Type B pancreatic cell (in vitro differentiated cells): ENCODE measurements at regions not wholly inside any gene's neighbourhood (a gene's known extent, or its start where the extent isn't known, plus 50 kb on each side); places are given as distances from the start of the nearest gene placed in this dataset.
"Not testable (repeated sequence)": the region's sequence is repeated elsewhere in the genome, so short reads cannot be mapped to it uniquely, and the experiment has no call there.

Experiments used
- DNase-seq: peaks from one replicate; pipeline ENCODE4 v3.0.0; 2021; ENCODE audit warnings: mixed read lengths; ENCODE audit not compliant: unreplicated experiment; ENCODE audit errors: extremely low spot score
- H3K27ac Mint-ChIP-seq: 2 replicates; pipeline ENCODE4 v1.8.0; 2021; ENCODE audit warnings: mild to moderate bottlenecking, mixed read lengths
- H3K27me3 Mint-ChIP-seq: 2 replicates; pipeline ENCODE4 v1.8.0; 2021; ENCODE audit warnings: mixed read lengths
- H3K36me3 Mint-ChIP-seq: 2 replicates; pipeline ENCODE4 v1.8.0; 2021; ENCODE audit warnings: mixed read lengths
- H3K4me1 Mint-ChIP-seq: one replicate; pipeline ENCODE4 v1.8.0; 2021; ENCODE audit warnings: mixed read lengths; ENCODE audit not compliant: unreplicated experiment
- H3K4me3 Mint-ChIP-seq: 2 replicates; pipeline ENCODE4 v1.8.0; 2021; ENCODE audit warnings: mild to moderate bottlenecking, mixed read lengths
- H3K9me3 Mint-ChIP-seq: 2 replicates; pipeline ENCODE4 v1.8.0; 2021; ENCODE audit warnings: mixed read lengths
- CTCF ChIP-seq: fragments of 200-600 bp; sonication (generic); conservative IDR thresholded peaks from 2 replicates; pipeline ENCODE4 v1.5.0; 2021; ENCODE audit warnings: antibody characterized with exemption, mild to moderate bottlenecking

GRCh38 chr6:12355354-12355753 lies 65.2 kb downstream of the EDN1 start:
- H3K27ac Mint-ChIP-seq: no peak overlapping the region

GRCh38 chr6:12356431-12356830 lies 66.3 kb downstream of the EDN1 start:
- TF ChIP-seq CTCF: no peak
- Mint-ChIP-seq H3K4me1 (peaks cover 12% of the 10 kb centered on the region), H3K36me3 (peaks cover 5% of the 10 kb centered on the region), H3K9me3 (peaks cover 6% of the 10 kb centered on the region), H3K4me3 (no peak overlapping the region), H3K27me3 (no peaks in the 10 kb centered on the region), H3K27ac (no peak overlapping the region)
- no peak for DNase-seq

More at GRCh38 chr6:12355354-12355753, 65.2 kb downstream of the EDN1 start:
- H3K4me1 Mint-ChIP-seq: peaks cover 12% of the 10 kb centered on the region
- H3K36me3 Mint-ChIP-seq: peaks cover 10% of the 10 kb centered on the region
- H3K27me3 Mint-ChIP-seq: no peaks in the 10 kb centered on the region
- no peak for DNase-seq
- H3K9me3 Mint-ChIP-seq: peaks cover 11% of the 10 kb centered on the region
- TF ChIP-seq CTCF: no peak
- H3K4me3 Mint-ChIP-seq: no peak overlapping the region

- peaks cover 3% of the 10 kb centered on the region for H3K36me3 Mint-ChIP-seq
- no peak for DNase-seq
- H3K27ac Mint-ChIP-seq: no peak overlapping the region
- peaks cover 12% of the 10 kb centered on the region for H3K4me1 Mint-ChIP-seq
- no peak overlapping the region for H3K4me3 Mint-ChIP-seq
- no peaks in the 10 kb centered on the region for H3K27me3 Mint-ChIP-seq
- peaks cover 3% of the 10 kb centered on the region for H3K9me3 Mint-ChIP-seq
- TF ChIP-seq CTCF: no peak
Observed at GRCh38 chr6:12356983-12357972, 67.1 kb downstream of the EDN1 start.

GRCh38 chr6:12359036-12359435 lies 68.9 kb downstream of the EDN1 start:
- H3K27ac Mint-ChIP-seq: no peak overlapping the region
- H3K9me3 Mint-ChIP-seq: no peaks in the 10 kb centered on the region
- peaks cover 16% of the 10 kb centered on the region for H3K4me1 Mint-ChIP-seq
- TF ChIP-seq CTCF: no peak
- H3K36me3 Mint-ChIP-seq: no peaks in the 10 kb centered on the region
- H3K27me3 Mint-ChIP-seq: no peaks in the 10 kb centered on the region
- H3K4me3 Mint-ChIP-seq: no peak overlapping the region
- no peak for DNase-seq

- DNase-seq: no peak
- Mint-ChIP-seq H3K4me1 (peaks cover 9% of the 10 kb centered on the region), H3K4me3 (no peak overlapping the region)
Observed at GRCh38 chr6:12361042-12361765, 71.0 kb downstream of the EDN1 start.

GRCh38 chr6:12363277-12363650 lies 73.1 kb downstream of the EDN1 start:
- H3K27ac Mint-ChIP-seq, DNase-seq, H3K9me3 Mint-ChIP-seq, H3K36me3 Mint-ChIP-seq, H3K4me1 Mint-ChIP-seq, H3K27me3 Mint-ChIP-seq, H3K4me3 Mint-ChIP-seq: not testable (repeated sequence)

More at GRCh38 chr6:12361042-12361765, 71.0 kb downstream of the EDN1 start:
- Mint-ChIP-seq H3K36me3 (no peaks in the 10 kb centered on the region), H3K27me3 (no peaks in the 10 kb centered on the region), H3K9me3 (no peaks in the 10 kb centered on the region), H3K27ac (no peak overlapping the region)
- no peak for TF ChIP-seq CTCF
